HCT116 (cell line): ENCODE measurements at regions not wholly inside any gene's neighbourhood (a gene's known extent, or its start where the extent isn't known, plus 50 kb on each side); places are given as distances from the start of the nearest gene placed in this dataset.

Experiments used
- ATAC-seq: fragments of 200-7000 bp; cut with Tn5 transposase; 2 replicates; pipeline ENCODE4 v1.9.1; 2020; ENCODE audit warnings: mild to moderate bottlenecking, moderate library complexity
- BruUV-seq: library from RNA; stranded (reverse); fragments of 400-500 nt; replicated peaks from 2 replicates; lab custom pipeline; 2021; lab: Mats Ljungman, UMichigan
- CTCF ChIA-PET: fragments of 300-600 bp; sonication (Branson Sonifier 250); formaldehyde crosslinking; loops from one replicate; lab custom pipeline; 2021; ENCODE audit warnings: antibody characterized with exemption; lab: Charles Lee
- POLR2A ChIA-PET: fragments of 300-600, 350-600 bp; sonication (Branson Sonifier 250); formaldehyde crosslinking; loops from one replicate; lab custom pipeline; 2021; ENCODE audit warnings: antibody characterized with exemption; lab: Charles Lee
- RAD21 ChIA-PET, 2 experiments: fragments of 300-600 bp; sonication (Branson Sonifier 250); formaldehyde crosslinking; loops; one replicate each; lab custom pipeline; 2023; ENCODE audit warnings: low total read pairs in 2 of 2; ENCODE audit not compliant: uncharacterized antibody in 2 of 2, unreplicated experiment in 2 of 2, low non-redundant PET in 1 of 2; lab: Charles Lee
- DNase-seq: peaks from one replicate; pipeline ENCODE4 v3.0.0-alpha.2; 2010; ENCODE audit warnings: low read depth, low spot score
- H2AFZ ChIP-seq: fragments of 200-600 bp; shearing (Covaris generic), sonication (generic); 2 replicates; pipeline ENCODE4 v1.6.1; 2017; ENCODE audit warnings: low read depth, mixed run types, mixed read lengths, antibody characterized with exemption, low read length; ENCODE audit not compliant: poor library complexity, severe bottlenecking
- H3K27ac ChIP-seq: 2 replicates; pipeline ENCODE4 v1.5.1; 2012; ENCODE audit warnings: low read depth, low read length
- H3K27me3 ChIP-seq: fragments of 200-600 bp; sonication (generic); 2 replicates; pipeline ENCODE4 v1.6.1; 2016; ENCODE audit warnings: mixed run types, low read length, mixed read lengths; ENCODE audit not compliant: insufficient read depth
- H3K36me3 ChIP-seq, 2 experiments: fragments of 200-500 bp in 1 of 2; fragments of 200-600 bp in 1 of 2; sonication (Bioruptor generic) in 1 of 2; sonication (generic) in 1 of 2; 2 replicates each; pipeline versions ENCODE4 v1.5.1 to v1.6.1; 2014 to 2016; ENCODE audit warnings: low read length in 2 of 2, inconsistent platforms in 1 of 2, mixed read lengths in 1 of 2, mixed run types in 1 of 2; ENCODE audit not compliant: insufficient read depth in 2 of 2, control insufficient read depth in 1 of 2
- H3K4me1 ChIP-seq, 2 experiments: fragments of 200-600 bp in 1 of 2; sonication (generic) in 1 of 2; 2 replicates each; pipeline versions ENCODE4 v1.5.1 to v1.6.1; 2012 to 2017; ENCODE audit warnings: low read length in 2 of 2, inconsistent platforms in 1 of 2, mild to moderate bottlenecking in 1 of 2, mixed read lengths in 1 of 2, mixed run types in 1 of 2, moderate library complexity in 1 of 2; ENCODE audit not compliant: insufficient read depth in 2 of 2, control insufficient read depth in 1 of 2
- H3K4me2 ChIP-seq: fragments of 200-600 bp; sonication (generic); 2 replicates; pipeline ENCODE4 v1.6.1; 2017; ENCODE audit warnings: mixed run types, low read length, mixed read lengths
- H3K4me3 ChIP-seq, 2 experiments: fragments of 200-600 bp in 1 of 2; sonication (generic) in 1 of 2; replicated peaks in 1 of 2; 2 replicates each; pipeline ENCODE4 v1.5.1; 2011 to 2016; ENCODE audit warnings: low read length in 2 of 2, control low read depth in 1 of 2, low read depth in 1 of 2, mild to moderate bottlenecking in 1 of 2, mixed read lengths in 1 of 2, mixed run types in 1 of 2
- H3K79me2 ChIP-seq: fragments of 200-600 bp; sonication (generic); 2 replicates; pipeline ENCODE4 v1.6.1; 2017; ENCODE audit warnings: mild to moderate bottlenecking, mixed run types, low read length, moderate library complexity, mixed read lengths; ENCODE audit not compliant: insufficient read depth
- H3K9ac ChIP-seq: fragments of 200-600 bp; sonication (generic); 2 replicates; pipeline ENCODE4 v1.6.1; 2016; ENCODE audit warnings: low read length, mixed read lengths
- H3K9me2 ChIP-seq: fragments of 200-600 bp; sonication (generic), shearing (Covaris generic); 2 replicates; pipeline ENCODE4 v1.6.1; 2017; ENCODE audit warnings: mixed run types, mild to moderate bottlenecking, moderate library complexity; ENCODE audit not compliant: insufficient read depth
- H3K9me3 ChIP-seq, 2 experiments: fragments of 200-500 bp in 1 of 2; fragments of 200-600 bp in 1 of 2; sonication (Bioruptor generic) in 1 of 2; sonication (generic) in 1 of 2; 2 replicates each; pipeline ENCODE4 v1.6.1; 2014 to 2017; ENCODE audit warnings: low read length in 2 of 2, mixed read lengths in 2 of 2, inconsistent platforms in 1 of 2, low read depth in 1 of 2, mild to moderate bottlenecking in 1 of 2, mixed run types in 1 of 2, moderate library complexity in 1 of 2; ENCODE audit not compliant: control insufficient read depth in 1 of 2, insufficient read depth in 1 of 2
- H4K20me1 ChIP-seq: fragments of 200-600 bp; sonication (generic), shearing (Covaris generic); 2 replicates; pipeline ENCODE4 v1.6.1; 2017; ENCODE audit warnings: mixed run types, mild to moderate bottlenecking, moderate library complexity; ENCODE audit not compliant: insufficient read depth
- EZH2 ChIP-seq: fragments of 200-600 bp; sonication (generic); IDR thresholded peaks from 2 replicates; pipeline ENCODE4 v1.6.1; 2017; ENCODE audit warnings: antibody characterized with exemption, mixed run types
- EZH2phosphoT487 ChIP-seq: fragments of 200-600 bp; IDR thresholded peaks from 2 replicates; pipeline ENCODE4 v1.6.1; 2018; ENCODE audit warnings: antibody characterized with exemption, borderline replicate concordance
- JUND ChIP-seq: IDR thresholded peaks from 2 replicates; pipeline ENCODE4 v1.6.1; 2012
- MAX ChIP-seq: IDR thresholded peaks from 2 replicates; pipeline ENCODE4 v1.6.1; 2012
- POLR2A ChIP-seq: IDR thresholded peaks from 2 replicates; pipeline ENCODE4 v1.7.0; 2011; ENCODE audit warnings: borderline replicate concordance; ENCODE audit not compliant: insufficient read depth, insufficient read length; ENCODE audit errors: extremely low read depth
- RAD21 ChIP-seq: IDR thresholded peaks from 2 replicates; pipeline ENCODE4 v1.6.1; 2012; ENCODE audit warnings: low read depth, mild to moderate bottlenecking
- REST ChIP-seq: IDR thresholded peaks from 2 replicates; pipeline ENCODE4 v1.6.1; 2012; ENCODE audit warnings: low read depth
- SRF ChIP-seq: IDR thresholded peaks from 2 replicates; pipeline ENCODE4 v1.6.1; 2012; ENCODE audit warnings: low read depth
- TCF7L2 ChIP-seq: IDR thresholded peaks from 2 replicates; pipeline ENCODE4 v1.7.0; 2011; ENCODE audit warnings: borderline replicate concordance, inconsistent platforms; ENCODE audit not compliant: insufficient read depth, insufficient read length; ENCODE audit errors: extremely low read depth
- intact Hi-C: fragments of 100-400 bp; cut with micrococcal nuclease; formaldehyde crosslinking; loops from 2 replicates; pipeline ENCODE4 v1.10.0; 2022
- TF ChIP-seq, protein P1 (sequence below), 3 experiments: fragments of 200-600 bp in 1 of 3; sonication (generic) in 1 of 3; IDR thresholded peaks in 2 of 3; conservative IDR thresholded peaks in 1 of 3; 2 replicates each; pipeline ENCODE4 v1.5.1; 2012 to 2017; ENCODE audit warnings: low read depth in 2 of 3, low read length in 2 of 3, antibody characterized with exemption in 1 of 3, borderline replicate concordance in 1 of 3, control low read depth in 1 of 3, mild to moderate bottlenecking in 1 of 3, mixed read lengths in 1 of 3, mixed run types in 1 of 3, moderate library complexity in 1 of 3; ENCODE audit not compliant: insufficient read depth in 1 of 3

DNA sequence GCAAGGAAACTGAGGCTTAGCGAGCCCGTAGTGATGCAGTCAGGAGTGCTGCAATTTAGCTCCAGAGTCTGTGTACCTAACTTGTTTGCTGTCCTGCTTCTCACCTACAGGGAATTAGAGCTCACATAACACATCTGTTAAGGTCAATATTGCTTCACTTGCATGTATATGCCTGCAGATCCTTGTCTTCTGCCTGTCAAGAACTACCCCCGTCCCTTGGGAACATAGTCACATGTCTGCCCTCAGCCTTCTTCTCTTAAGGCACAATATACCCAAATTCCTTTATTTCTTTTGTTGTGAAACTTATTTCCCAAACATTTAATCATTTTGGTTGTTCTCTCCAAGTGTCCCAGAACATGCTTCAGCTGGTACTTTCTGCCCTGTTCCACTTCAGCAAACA is 103.3 kb upstream of the LEF1 start (continued):
- no peak for TF ChIP-seq REST
- TF ChIP-seq POLR2A: no peak
- no peak for TF ChIP-seq EZH2

- intact Hi-C loops: no loop called here
- TF ChIP-seq EZH2phosphoT487 (no peak), MAX (no peak), REST (no peak), TCF7L2 (no peak), JUND (no peak), RAD21 (no peak), SRF (no peak)
- TF ChIP-seq, protein P1, sequence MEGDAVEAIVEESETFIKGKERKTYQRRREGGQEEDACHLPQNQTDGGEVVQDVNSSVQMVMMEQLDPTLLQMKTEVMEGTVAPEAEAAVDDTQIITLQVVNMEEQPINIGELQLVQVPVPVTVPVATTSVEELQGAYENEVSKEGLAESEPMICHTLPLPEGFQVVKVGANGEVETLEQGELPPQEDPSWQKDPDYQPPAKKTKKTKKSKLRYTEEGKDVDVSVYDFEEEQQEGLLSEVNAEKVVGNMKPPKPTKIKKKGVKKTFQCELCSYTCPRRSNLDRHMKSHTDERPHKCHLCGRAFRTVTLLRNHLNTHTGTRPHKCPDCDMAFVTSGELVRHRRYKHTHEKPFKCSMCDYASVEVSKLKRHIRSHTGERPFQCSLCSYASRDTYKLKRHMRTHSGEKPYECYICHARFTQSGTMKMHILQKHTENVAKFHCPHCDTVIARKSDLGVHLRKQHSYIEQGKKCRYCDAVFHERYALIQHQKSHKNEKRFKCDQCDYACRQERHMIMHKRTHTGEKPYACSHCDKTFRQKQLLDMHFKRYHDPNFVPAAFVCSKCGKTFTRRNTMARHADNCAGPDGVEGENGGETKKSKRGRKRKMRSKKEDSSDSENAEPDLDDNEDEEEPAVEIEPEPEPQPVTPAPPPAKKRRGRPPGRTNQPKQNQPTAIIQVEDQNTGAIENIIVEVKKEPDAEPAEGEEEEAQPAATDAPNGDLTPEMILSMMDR (IDR thresholded peaks at IDR 0.05 in 2 of 3, conservative IDR thresholded peaks at IDR 0.05 in 1 of 3; ENCODE audit: borderline replicate concordance in 1 of 3, insufficient read depth in 1 of 3, low read depth in 2 of 3, low read length in 2 of 3): no peak
- H3K36me3 ChIP-seq: no peaks in the 10 kb centered on the region
- no peaks in the 10 kb centered on the region for H3K79me2 ChIP-seq
- H2AFZ ChIP-seq: no peak overlapping the region
- no peak for ATAC-seq
- DNase-seq: no peak
- no TSS peak for BruUV-seq
- RAD21 ChIA-PET: no interaction called here
- no peak overlapping the region for H3K9ac ChIP-seq
- no peaks in the 10 kb centered on the region for H3K9me3 ChIP-seq
- no peak overlapping the region for H3K27ac ChIP-seq
- H3K27me3 ChIP-seq: no peaks in the 10 kb centered on the region
- H3K9me2 ChIP-seq: peaks cover 3% of the 10 kb centered on the region; the same call in 1 of the 2 replicates
- no peaks in the 10 kb centered on the region for H3K4me1 ChIP-seq
- POLR2A ChIA-PET: no interaction called here
- CTCF ChIA-PET: no interaction called here
- H3K4me3 ChIP-seq: no peak overlapping the region
- H4K20me1 ChIP-seq: no peaks in the 10 kb centered on the region
- no peak overlapping the region for H3K4me2 ChIP-seq
These were observed 102.0 kb upstream of the LEF1 start for GRCh38 chr4:108270466-108271450.
